Activated CD4-positive, CD25-positive, alpha-beta regulatory T cell (primary cell): ENCODE measurements at regions not wholly inside any gene's neighbourhood (a gene's known extent, or its start where the extent isn't known, plus 50 kb on each side); places are given as distances from the start of the nearest gene placed in this dataset.

ENCODE experiments used
- DNase-seq, 4 experiments: peaks; one replicate each; lab custom pipeline; 2025; lab: John Stamatoyannopoulos, UW

DNA sequence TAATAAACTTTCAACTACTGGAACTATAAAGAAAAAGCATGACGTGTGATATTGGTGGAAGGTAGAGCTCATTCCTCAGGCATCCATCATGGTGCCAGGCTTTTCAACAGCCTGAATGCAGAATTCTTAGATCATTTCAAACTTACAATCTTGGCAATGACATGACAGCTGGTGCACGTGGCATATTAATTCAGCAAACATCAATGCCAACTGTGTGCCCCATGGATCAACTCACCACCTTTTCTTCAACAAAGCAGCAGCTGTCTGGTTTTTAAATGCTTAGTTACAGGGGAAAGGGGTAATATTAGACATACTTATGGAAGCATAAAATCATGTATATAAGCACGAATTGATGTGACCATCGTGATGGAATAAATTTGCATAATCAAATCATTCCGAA is 56.0 kb upstream of the OR13F1 start:
- no peak for DNase-seq
